Mesothelial cell of epicardium (in vitro differentiated cells): ENCODE measurements at regions not wholly inside any gene's neighbourhood (a gene's known extent, or its start where the extent isn't known, plus 50 kb on each side); places are given as distances from the start of the nearest gene placed in this dataset.

Experiments
- DNase-seq, 2 experiments: peaks; one replicate each; pipeline ENCODE4 v3.0.0; 2021; ENCODE audit warnings: low spot score in 2 of 2; ENCODE audit not compliant: unreplicated experiment in 2 of 2
- H3K27ac Mint-ChIP-seq: 2 replicates; pipeline ENCODE4 v1.8.0; 2021; ENCODE audit warnings: mixed read lengths
- H3K27me3 Mint-ChIP-seq: 2 replicates; pipeline ENCODE4 v1.8.0; 2021; ENCODE audit warnings: low read depth, mixed read lengths
- H3K36me3 Mint-ChIP-seq: 2 replicates; pipeline ENCODE4 v1.8.0; 2021; ENCODE audit warnings: mixed read lengths
- H3K4me1 Mint-ChIP-seq: 2 replicates; pipeline ENCODE4 v1.8.0; 2021; ENCODE audit warnings: mixed read lengths
- H3K4me3 Mint-ChIP-seq: 2 replicates; pipeline ENCODE4 v1.8.0; 2021; ENCODE audit warnings: mild to moderate bottlenecking, moderate library complexity, mixed read lengths
- H3K9me3 Mint-ChIP-seq: 2 replicates; pipeline ENCODE4 v1.8.0; 2021; ENCODE audit warnings: mixed read lengths
- TF ChIP-seq, protein P1 (sequence below): fragments of 200-600 bp; sonication (generic); IDR thresholded peaks from one replicate; pipeline ENCODE4 v1.5.0; 2021; ENCODE audit warnings: antibody characterized with exemption; ENCODE audit not compliant: unreplicated experiment

- no peaks in the 10 kb centered on the region for H3K36me3 Mint-ChIP-seq
- H3K4me1 Mint-ChIP-seq, result peaks cover 4% of the 10 kb centered on the region
- TF ChIP-seq, protein P1, sequence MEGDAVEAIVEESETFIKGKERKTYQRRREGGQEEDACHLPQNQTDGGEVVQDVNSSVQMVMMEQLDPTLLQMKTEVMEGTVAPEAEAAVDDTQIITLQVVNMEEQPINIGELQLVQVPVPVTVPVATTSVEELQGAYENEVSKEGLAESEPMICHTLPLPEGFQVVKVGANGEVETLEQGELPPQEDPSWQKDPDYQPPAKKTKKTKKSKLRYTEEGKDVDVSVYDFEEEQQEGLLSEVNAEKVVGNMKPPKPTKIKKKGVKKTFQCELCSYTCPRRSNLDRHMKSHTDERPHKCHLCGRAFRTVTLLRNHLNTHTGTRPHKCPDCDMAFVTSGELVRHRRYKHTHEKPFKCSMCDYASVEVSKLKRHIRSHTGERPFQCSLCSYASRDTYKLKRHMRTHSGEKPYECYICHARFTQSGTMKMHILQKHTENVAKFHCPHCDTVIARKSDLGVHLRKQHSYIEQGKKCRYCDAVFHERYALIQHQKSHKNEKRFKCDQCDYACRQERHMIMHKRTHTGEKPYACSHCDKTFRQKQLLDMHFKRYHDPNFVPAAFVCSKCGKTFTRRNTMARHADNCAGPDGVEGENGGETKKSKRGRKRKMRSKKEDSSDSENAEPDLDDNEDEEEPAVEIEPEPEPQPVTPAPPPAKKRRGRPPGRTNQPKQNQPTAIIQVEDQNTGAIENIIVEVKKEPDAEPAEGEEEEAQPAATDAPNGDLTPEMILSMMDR, result no peak
- no peaks in the 10 kb centered on the region for H3K27me3 Mint-ChIP-seq
- H3K9me3 Mint-ChIP-seq, result peaks cover 16% of the 10 kb centered on the region
- H3K4me3 Mint-ChIP-seq, result no peak overlapping the region
- no peak overlapping the region for H3K27ac Mint-ChIP-seq
- DNase-seq, result no peak
Measured at GRCh38 chr3:154708554-154708953, 278.6 kb upstream of the GPR149 start.

GRCh38 chr3:154701055-154701454 lies 271.1 kb upstream of the GPR149 start:
- Mint-ChIP-seq H3K27ac (no peak overlapping the region), H3K9me3 (peaks cover 10% of the 10 kb centered on the region), H3K36me3 (no peaks in the 10 kb centered on the region), H3K4me3 (no peak overlapping the region), H3K4me1 (no peaks in the 10 kb centered on the region), H3K27me3 (no peaks in the 10 kb centered on the region)
- TF ChIP-seq, protein P1, result no peak
- no peak for DNase-seq

- H3K4me3 Mint-ChIP-seq, result no peak overlapping the region
- no peaks in the 10 kb centered on the region for H3K27me3 Mint-ChIP-seq
- TF ChIP-seq, protein P1, result no peak
- H3K36me3 Mint-ChIP-seq, result no peaks in the 10 kb centered on the region
- no peaks in the 10 kb centered on the region for H3K4me1 Mint-ChIP-seq
- DNase-seq, result no peak
- H3K9me3 Mint-ChIP-seq, result no peaks in the 10 kb centered on the region
- no peak overlapping the region for H3K27ac Mint-ChIP-seq
Measured at GRCh38 chr3:154690413-154690812, 260.4 kb upstream of the GPR149 start.

- Mint-ChIP-seq H3K9me3 (peaks cover 16% of the 10 kb centered on the region), H3K4me1 (no peaks in the 10 kb centered on the region), H3K36me3 (no peaks in the 10 kb centered on the region), H3K4me3 (no peak overlapping the region), H3K27me3 (no peaks in the 10 kb centered on the region), H3K27ac (no peak overlapping the region)
- no peak for DNase-seq
- TF ChIP-seq, protein P1, result no peak
Measured at GRCh38 chr3:154684440-154684839, 254.4 kb upstream of the GPR149 start.

GRCh38 chr3:154684021-154684420 lies 254.0 kb upstream of the GPR149 start:
- Mint-ChIP-seq H3K27me3 (no peaks in the 10 kb centered on the region), H3K27ac (no peak overlapping the region), H3K9me3 (peaks cover 16% of the 10 kb centered on the region), H3K4me1 (no peaks in the 10 kb centered on the region), H3K36me3 (no peaks in the 10 kb centered on the region), H3K4me3 (no peak overlapping the region)
- TF ChIP-seq, protein P1, result no peak
- no peak for DNase-seq

GRCh38 chr3:154678041-154678654 lies 248.2 kb upstream of the GPR149 start:
- no peak for DNase-seq
- Mint-ChIP-seq H3K4me1 (peaks cover 11% of the 10 kb centered on the region), H3K4me3 (no peak overlapping the region), H3K9me3 (peaks cover 5% of the 10 kb centered on the region), H3K27ac (no peak overlapping the region), H3K27me3 (no peaks in the 10 kb centered on the region), H3K36me3 (no peaks in the 10 kb centered on the region)
- TF ChIP-seq, protein P1, result no peak
